MCF 10A (cell line): ENCODE measurements at regions not wholly inside any gene's neighbourhood (a gene's known extent, or its start where the extent isn't known, plus 50 kb on each side); places are given as distances from the start of the nearest gene placed in this dataset.

Experiments used
- BruUV-seq: library from RNA; stranded (reverse); fragments of 400-500 nt; replicated peaks from 2 replicates; lab custom pipeline; 2021; lab: Mats Ljungman, UMichigan
- CTCF ChIA-PET: fragments of 300-600 bp; sonication (Branson Sonifier 250); formaldehyde crosslinking; extraction: SDS; loops from one replicate; lab custom pipeline; 2021; ENCODE audit warnings: antibody characterized with exemption, inconsistent platforms; lab: Yijun Ruan, JAX
- POLR2A ChIA-PET: fragments of 300-600, 350-650 bp; sonication (Branson Sonifier 250); formaldehyde crosslinking; extraction: SDS; loops from one replicate; lab custom pipeline; 2020; ENCODE audit warnings: antibody characterized with exemption, inconsistent platforms; lab: Yijun Ruan, JAX
- DNase-seq: peaks from one replicate; pipeline ENCODE4 v3.0.0-alpha.2; 2018; ENCODE audit not compliant: unreplicated experiment
- H3K27ac Mint-ChIP-seq: one replicate; pipeline ENCODE4 v1.8.0; 2022; ENCODE audit warnings: mild to moderate bottlenecking, low read depth, mixed read lengths; ENCODE audit not compliant: unreplicated experiment
- H3K27me3 Mint-ChIP-seq: one replicate; pipeline ENCODE4 v1.8.0; 2022; ENCODE audit warnings: mixed read lengths; ENCODE audit not compliant: insufficient read depth, unreplicated experiment
- H3K36me3 Mint-ChIP-seq: one replicate; pipeline ENCODE4 v1.8.0; 2022; ENCODE audit warnings: mild to moderate bottlenecking, moderate library complexity, mixed read lengths; ENCODE audit not compliant: insufficient read depth, unreplicated experiment
- H3K4me1 Mint-ChIP-seq: one replicate; pipeline ENCODE4 v1.8.0; 2022; ENCODE audit warnings: mixed read lengths; ENCODE audit not compliant: insufficient read depth, unreplicated experiment
- H3K4me3 Mint-ChIP-seq: one replicate; pipeline ENCODE4 v1.8.0; 2022; ENCODE audit warnings: mild to moderate bottlenecking, moderate library complexity, mixed read lengths; ENCODE audit not compliant: unreplicated experiment
- H3K9me3 Mint-ChIP-seq: one replicate; pipeline ENCODE4 v1.8.0; 2022; ENCODE audit warnings: mixed read lengths; ENCODE audit not compliant: unreplicated experiment
- intact Hi-C: fragments of 100-400 bp; cut with micrococcal nuclease; formaldehyde crosslinking; loops from 2 replicates; pipeline ENCODE4 v1.14.1; 2022
- TF ChIP-seq, protein P1 (sequence below): fragments of 200-600 bp; IDR thresholded peaks from one replicate; pipeline ENCODE4 v1.8.0; 2022; ENCODE audit warnings: antibody characterized with exemption, mild to moderate bottlenecking; ENCODE audit not compliant: unreplicated experiment

DNA sequence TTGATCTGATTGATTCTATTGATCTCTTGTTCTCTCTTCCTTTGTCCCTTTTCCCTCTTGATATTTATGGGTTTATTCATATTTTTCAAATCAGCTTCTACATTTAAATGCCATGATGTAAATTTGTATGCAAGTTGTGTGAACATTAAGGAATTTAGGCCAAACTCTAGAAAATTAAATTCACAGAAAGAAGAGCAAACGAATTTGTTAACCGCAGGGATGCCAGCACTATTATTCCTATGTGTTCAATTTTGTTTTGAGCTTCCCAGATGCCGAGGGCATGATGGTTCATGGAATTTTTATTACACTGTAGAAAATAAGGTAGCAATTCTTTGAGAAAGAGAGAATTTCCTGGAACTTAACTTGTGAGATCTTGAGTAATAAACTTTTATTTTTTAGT is 220.9 kb downstream of the BUB3 start:
- Mint-ChIP-seq H3K27me3 (no peaks in the 10 kb centered on the region), H3K9me3 (no peaks in the 10 kb centered on the region), H3K4me3 (no peak overlapping the region), H3K27ac (no peak overlapping the region), H3K4me1 (peaks cover 7% of the 10 kb centered on the region), H3K36me3 (no peaks in the 10 kb centered on the region)
- DNase-seq = no peak
- ChIA-PET CTCF (interaction anchor here (0.6 kb wide), 1 partner anchor 645 kb away, joined by 3 read pairs; no protein-coding TSS in a partner anchor), POLR2A (interaction anchor here (0.7 kb wide), 2 partner anchors 11 to 110 kb away, joined by 4 read pairs; no protein-coding TSS in a partner anchor)
- intact Hi-C loops = no loop called here
- TF ChIP-seq, protein P1, sequence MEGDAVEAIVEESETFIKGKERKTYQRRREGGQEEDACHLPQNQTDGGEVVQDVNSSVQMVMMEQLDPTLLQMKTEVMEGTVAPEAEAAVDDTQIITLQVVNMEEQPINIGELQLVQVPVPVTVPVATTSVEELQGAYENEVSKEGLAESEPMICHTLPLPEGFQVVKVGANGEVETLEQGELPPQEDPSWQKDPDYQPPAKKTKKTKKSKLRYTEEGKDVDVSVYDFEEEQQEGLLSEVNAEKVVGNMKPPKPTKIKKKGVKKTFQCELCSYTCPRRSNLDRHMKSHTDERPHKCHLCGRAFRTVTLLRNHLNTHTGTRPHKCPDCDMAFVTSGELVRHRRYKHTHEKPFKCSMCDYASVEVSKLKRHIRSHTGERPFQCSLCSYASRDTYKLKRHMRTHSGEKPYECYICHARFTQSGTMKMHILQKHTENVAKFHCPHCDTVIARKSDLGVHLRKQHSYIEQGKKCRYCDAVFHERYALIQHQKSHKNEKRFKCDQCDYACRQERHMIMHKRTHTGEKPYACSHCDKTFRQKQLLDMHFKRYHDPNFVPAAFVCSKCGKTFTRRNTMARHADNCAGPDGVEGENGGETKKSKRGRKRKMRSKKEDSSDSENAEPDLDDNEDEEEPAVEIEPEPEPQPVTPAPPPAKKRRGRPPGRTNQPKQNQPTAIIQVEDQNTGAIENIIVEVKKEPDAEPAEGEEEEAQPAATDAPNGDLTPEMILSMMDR = no peak
- BruUV-seq = no TSS peak

DNA sequence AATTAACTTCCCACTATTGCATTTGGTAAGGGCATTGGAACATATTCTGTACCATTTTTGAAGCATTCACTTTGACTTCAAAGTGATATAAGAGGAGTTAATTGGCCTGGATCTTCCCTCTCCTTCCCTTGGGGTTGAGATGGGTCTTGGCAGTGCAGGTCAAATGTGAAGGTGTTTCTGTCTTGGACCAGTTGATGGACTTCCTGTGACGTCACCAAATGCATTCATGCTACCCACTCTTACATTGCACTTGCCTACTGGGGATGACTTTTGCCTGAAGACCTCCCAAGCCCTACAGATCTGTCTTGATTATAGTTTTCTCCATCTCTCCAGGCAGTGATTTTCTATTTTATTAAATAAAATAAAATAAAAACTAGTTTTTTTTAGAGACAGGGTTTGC is 221.5 kb downstream of the BUB3 start:
- CTCF ChIA-PET = interaction anchor here (1.4 kb wide), 1 partner anchor 333 kb away, joined by 5 read pairs; no protein-coding TSS in a partner anchor
- H3K4me3 Mint-ChIP-seq = no peak overlapping the region
- H3K4me1 Mint-ChIP-seq = peaks cover 12% of the 10 kb centered on the region

DNA sequence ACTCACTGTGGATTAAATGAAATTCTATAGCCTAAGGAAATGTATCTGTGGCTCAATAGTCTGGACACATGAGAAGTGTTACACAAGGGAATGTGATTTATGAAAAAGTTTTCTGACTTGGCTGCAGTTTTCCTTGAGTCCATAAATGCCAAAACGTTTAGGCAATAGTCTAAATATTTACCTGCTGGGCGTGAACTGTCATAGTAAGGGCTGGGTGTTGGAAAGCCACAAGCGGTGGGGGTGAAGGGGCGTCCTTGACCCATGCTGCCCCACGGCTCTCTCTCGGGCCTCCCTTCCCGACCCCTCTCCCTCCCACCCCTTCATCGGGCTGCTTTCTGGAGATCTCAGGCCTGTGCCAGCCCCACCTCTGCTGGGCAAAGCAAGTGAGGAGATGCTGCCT is 223.7 kb downstream of the BUB3 start:
- DNase-seq = peak; percentile 65
- no peaks in the 10 kb centered on the region for H3K36me3 Mint-ChIP-seq
- no TSS peak for BruUV-seq
- peak overlapping the region; percentile 52 for H3K27ac Mint-ChIP-seq
- H3K4me1 Mint-ChIP-seq = peaks cover 18% of the 10 kb centered on the region
- H3K9me3 Mint-ChIP-seq = no peaks in the 10 kb centered on the region
- no peaks in the 10 kb centered on the region for H3K27me3 Mint-ChIP-seq
- ChIA-PET CTCF (interaction anchor here (2.0 to 4.8 kb wide), 4 partner anchors 181 to 336 kb away, joined by 8 to 51 read pairs (median 40); no protein-coding TSS in a partner anchor), POLR2A (interaction anchor here (1.4 kb wide), 1 partner anchor 223 kb away, joined by 3 read pairs; no protein-coding TSS in a partner anchor)
- TF ChIP-seq, protein P1 = no peak
- no peak overlapping the region for H3K4me3 Mint-ChIP-seq
- intact Hi-C loops = no loop called here

More for the DNA sequence above, 221.5 kb downstream of the BUB3 start:
- H3K27ac Mint-ChIP-seq = no peak overlapping the region
- POLR2A ChIA-PET = no interaction called here
- H3K36me3 Mint-ChIP-seq = no peaks in the 10 kb centered on the region
- no peaks in the 10 kb centered on the region for H3K27me3 Mint-ChIP-seq
- TF ChIP-seq, protein P1 = no peak
- DNase-seq = no peak
- no peaks in the 10 kb centered on the region for H3K9me3 Mint-ChIP-seq
- no TSS peak for BruUV-seq
- intact Hi-C loops = no loop called here

DNA sequence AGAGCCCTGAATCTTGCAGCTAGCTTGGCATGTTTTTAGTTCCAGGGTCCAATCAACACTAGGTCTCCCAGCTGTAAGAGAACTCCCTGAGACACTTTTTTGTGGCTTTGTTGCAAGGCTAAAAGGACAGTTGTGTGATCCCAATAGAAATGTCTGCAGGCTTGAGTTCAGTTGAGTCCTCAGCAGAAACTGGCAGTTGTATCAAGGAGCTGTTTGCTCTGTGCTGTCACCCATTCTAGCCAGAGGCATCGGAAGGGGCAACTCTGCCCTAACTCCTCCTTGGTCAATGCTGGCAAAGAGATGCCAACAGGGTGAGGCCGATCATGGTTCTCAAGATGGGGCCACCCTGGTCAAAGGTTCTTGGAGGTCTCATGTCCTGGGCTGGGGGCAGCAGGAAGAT is 224.1 kb downstream of the BUB3 start:
- DNase-seq = no peak
- intact Hi-C loops = no loop called here
- ChIA-PET CTCF (interaction anchor here (0.7 to 4.8 kb wide), 8 partner anchors 41 to 336 kb away, joined by 3 to 51 read pairs (median 12); partner anchors contain the start of gene BUB3), POLR2A (interaction anchor here (1.1 to 1.7 kb wide), 3 partner anchors 223 to 244 kb away, joined by 3 to 6 read pairs (median 5); partner anchors contain the start of gene BUB3)
- Mint-ChIP-seq H3K9me3 (no peaks in the 10 kb centered on the region), H3K4me3 (no peak overlapping the region), H3K27ac (no peak overlapping the region), H3K27me3 (no peaks in the 10 kb centered on the region), H3K4me1 (peaks cover 18% of the 10 kb centered on the region), H3K36me3 (no peaks in the 10 kb centered on the region)
- BruUV-seq = no TSS peak
- TF ChIP-seq, protein P1 = no peak
